Panc1 (cell line): ENCODE measurements at regions not wholly inside any gene's neighbourhood (a gene's known extent, or its start where the extent isn't known, plus 50 kb on each side); places are given as distances from the start of the nearest gene placed in this dataset.

Experiments
- ATAC-seq: fragments of 200-7000 bp; cut with Tn5 transposase; 2 replicates; pipeline ENCODE4 v1.9.1; 2020; ENCODE audit warnings: mild to moderate bottlenecking, moderate library complexity
- BruUV-seq: library from RNA; stranded (reverse); fragments of 400-500 nt; replicated peaks from 2 replicates; lab custom pipeline; 2021; lab: Mats Ljungman, UMichigan
- CTCF ChIA-PET: fragments of 300-600 bp; sonication (Branson Sonifier 250); formaldehyde crosslinking; loops from one replicate; lab custom pipeline; 2022; ENCODE audit warnings: antibody characterized with exemption; lab: Charles Lee
- POLR2A ChIA-PET: fragments of 300-600 bp; sonication (Branson Sonifier 250); formaldehyde crosslinking; loops from one replicate; lab custom pipeline; 2022; ENCODE audit warnings: antibody characterized with exemption; lab: Charles Lee
- DNase-seq: peaks from one replicate; pipeline ENCODE4 v3.0.0-alpha.2; 2010; ENCODE audit warnings: low read depth, low spot score
- H3K27ac ChIP-seq: 2 replicates; pipeline ENCODE4 v1.5.1; 2011; ENCODE audit warnings: mild to moderate bottlenecking, low read length, inconsistent platforms
- H3K27me3 ChIP-seq: fragments of 200-500 bp; sonication (Bioruptor generic); 2 replicates; pipeline ENCODE4 v1.6.0; 2014; ENCODE audit warnings: low read length, inconsistent platforms; ENCODE audit not compliant: control insufficient read depth, insufficient read depth
- H3K36me3 ChIP-seq: fragments of 200-500 bp; sonication (Bioruptor generic); 2 replicates; pipeline ENCODE4 v1.5.1; 2014; ENCODE audit warnings: inconsistent platforms, mild to moderate bottlenecking, low read length, moderate library complexity; ENCODE audit not compliant: control insufficient read depth, insufficient read depth
- H3K4me1 ChIP-seq: 2 replicates; pipeline ENCODE4 v1.5.1; 2011; ENCODE audit warnings: inconsistent platforms, mild to moderate bottlenecking, low read length, moderate library complexity; ENCODE audit not compliant: control insufficient read depth, insufficient read depth
- H3K4me3 ChIP-seq, 2 experiments: 2 replicates each; pipeline ENCODE4 v1.5.1; 2011 to 2012; ENCODE audit warnings: low read depth in 2 of 2, low read length in 2 of 2, mild to moderate bottlenecking in 2 of 2, inconsistent platforms in 1 of 2, moderate library complexity in 1 of 2
- H3K9me3 ChIP-seq: fragments of 200-500 bp; sonication (Bioruptor generic); 2 replicates; pipeline ENCODE4 v1.5.1; 2014; ENCODE audit warnings: low read depth, mild to moderate bottlenecking, inconsistent platforms, low read length, moderate library complexity; ENCODE audit not compliant: control insufficient read depth, insufficient read depth
- POLR2AphosphoS5 ChIP-seq: IDR thresholded peaks from 2 replicates; pipeline ENCODE4 v1.6.1; 2012; ENCODE audit warnings: mild to moderate bottlenecking, low read depth, low read length, moderate library complexity
- SIN3A ChIP-seq: IDR thresholded peaks from 2 replicates; pipeline ENCODE4 v1.6.1; 2012; ENCODE audit warnings: low read depth, mild to moderate bottlenecking, low read length, moderate library complexity, borderline replicate concordance; ENCODE audit not compliant: insufficient read depth
- TCF7L2 ChIP-seq: IDR thresholded peaks from 2 replicates; pipeline ENCODE4 v1.6.1; 2011; ENCODE audit warnings: mild to moderate bottlenecking, low read depth, low read length, inconsistent platforms
- in situ Hi-C: cut with HindIII; loops from 2 replicates; pipeline ENCODE4 v1.10.0; 2016; ENCODE audit warnings: low sequenced_read_pairs, low pct_unique_long_range_greater_than_20kb
- intact Hi-C: fragments of 100-400 bp; cut with micrococcal nuclease; formaldehyde crosslinking; loops from one replicate; pipeline ENCODE4 v1.10.0; 2022; ENCODE audit not compliant: unreplicated experiment
- TF ChIP-seq, protein P1 (sequence below): fragments of 450-650 bp; IDR thresholded peaks from 2 replicates; pipeline ENCODE4 v1.5.1; 2017; ENCODE audit warnings: mild to moderate bottlenecking
- TF ChIP-seq, protein P2 (sequence below), 2 experiments: IDR thresholded peaks; 2 replicates each; pipeline ENCODE4 v1.6.1; 2011 to 2012; ENCODE audit warnings: low read depth in 2 of 2, control low read depth in 1 of 2, low read length in 1 of 2, mild to moderate bottlenecking in 1 of 2, moderate library complexity in 1 of 2; ENCODE audit not compliant: insufficient read depth in 1 of 2

DNA sequence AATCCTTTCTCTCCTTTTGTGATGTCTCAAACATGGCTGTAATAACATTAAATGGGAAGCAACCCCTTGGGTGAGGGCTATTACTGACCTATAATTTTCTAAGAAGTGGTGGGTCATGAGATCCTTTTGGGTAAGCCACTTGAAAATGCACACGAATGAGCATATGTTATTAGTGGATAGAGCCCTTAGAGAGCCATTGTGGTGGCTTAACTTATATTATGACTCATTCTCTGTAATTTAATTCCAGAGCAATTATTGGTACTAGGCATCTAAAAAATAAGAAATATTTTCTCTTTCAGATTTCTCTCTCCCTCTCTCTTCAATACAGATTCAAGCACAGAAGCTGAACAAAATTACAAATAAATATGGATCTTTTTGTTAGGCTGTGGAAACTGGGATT, 1177.4 kb upstream of the PHF14 start:
- ChIA-PET POLR2A (no interaction called here), CTCF (no interaction called here)
- Histone ChIP-seq H3K36me3 (no peaks in the 10 kb centered on the region), H3K27ac (no peak overlapping the region), H3K9me3 (no peaks in the 10 kb centered on the region), H3K27me3 (no peaks in the 10 kb centered on the region), H3K4me1 (no peaks in the 10 kb centered on the region), H3K4me3 (no peak overlapping the region)
- intact Hi-C loops, result no loop called here
- BruUV-seq, result no TSS peak
- TF ChIP-seq POLR2AphosphoS5 (no peak), SIN3A (no peak), TCF7L2 (no peak)
- TF ChIP-seq, protein P1, sequence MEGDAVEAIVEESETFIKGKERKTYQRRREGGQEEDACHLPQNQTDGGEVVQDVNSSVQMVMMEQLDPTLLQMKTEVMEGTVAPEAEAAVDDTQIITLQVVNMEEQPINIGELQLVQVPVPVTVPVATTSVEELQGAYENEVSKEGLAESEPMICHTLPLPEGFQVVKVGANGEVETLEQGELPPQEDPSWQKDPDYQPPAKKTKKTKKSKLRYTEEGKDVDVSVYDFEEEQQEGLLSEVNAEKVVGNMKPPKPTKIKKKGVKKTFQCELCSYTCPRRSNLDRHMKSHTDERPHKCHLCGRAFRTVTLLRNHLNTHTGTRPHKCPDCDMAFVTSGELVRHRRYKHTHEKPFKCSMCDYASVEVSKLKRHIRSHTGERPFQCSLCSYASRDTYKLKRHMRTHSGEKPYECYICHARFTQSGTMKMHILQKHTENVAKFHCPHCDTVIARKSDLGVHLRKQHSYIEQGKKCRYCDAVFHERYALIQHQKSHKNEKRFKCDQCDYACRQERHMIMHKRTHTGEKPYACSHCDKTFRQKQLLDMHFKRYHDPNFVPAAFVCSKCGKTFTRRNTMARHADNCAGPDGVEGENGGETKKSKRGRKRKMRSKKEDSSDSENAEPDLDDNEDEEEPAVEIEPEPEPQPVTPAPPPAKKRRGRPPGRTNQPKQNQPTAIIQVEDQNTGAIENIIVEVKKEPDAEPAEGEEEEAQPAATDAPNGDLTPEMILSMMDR, result no peak
- TF ChIP-seq, protein P2, sequence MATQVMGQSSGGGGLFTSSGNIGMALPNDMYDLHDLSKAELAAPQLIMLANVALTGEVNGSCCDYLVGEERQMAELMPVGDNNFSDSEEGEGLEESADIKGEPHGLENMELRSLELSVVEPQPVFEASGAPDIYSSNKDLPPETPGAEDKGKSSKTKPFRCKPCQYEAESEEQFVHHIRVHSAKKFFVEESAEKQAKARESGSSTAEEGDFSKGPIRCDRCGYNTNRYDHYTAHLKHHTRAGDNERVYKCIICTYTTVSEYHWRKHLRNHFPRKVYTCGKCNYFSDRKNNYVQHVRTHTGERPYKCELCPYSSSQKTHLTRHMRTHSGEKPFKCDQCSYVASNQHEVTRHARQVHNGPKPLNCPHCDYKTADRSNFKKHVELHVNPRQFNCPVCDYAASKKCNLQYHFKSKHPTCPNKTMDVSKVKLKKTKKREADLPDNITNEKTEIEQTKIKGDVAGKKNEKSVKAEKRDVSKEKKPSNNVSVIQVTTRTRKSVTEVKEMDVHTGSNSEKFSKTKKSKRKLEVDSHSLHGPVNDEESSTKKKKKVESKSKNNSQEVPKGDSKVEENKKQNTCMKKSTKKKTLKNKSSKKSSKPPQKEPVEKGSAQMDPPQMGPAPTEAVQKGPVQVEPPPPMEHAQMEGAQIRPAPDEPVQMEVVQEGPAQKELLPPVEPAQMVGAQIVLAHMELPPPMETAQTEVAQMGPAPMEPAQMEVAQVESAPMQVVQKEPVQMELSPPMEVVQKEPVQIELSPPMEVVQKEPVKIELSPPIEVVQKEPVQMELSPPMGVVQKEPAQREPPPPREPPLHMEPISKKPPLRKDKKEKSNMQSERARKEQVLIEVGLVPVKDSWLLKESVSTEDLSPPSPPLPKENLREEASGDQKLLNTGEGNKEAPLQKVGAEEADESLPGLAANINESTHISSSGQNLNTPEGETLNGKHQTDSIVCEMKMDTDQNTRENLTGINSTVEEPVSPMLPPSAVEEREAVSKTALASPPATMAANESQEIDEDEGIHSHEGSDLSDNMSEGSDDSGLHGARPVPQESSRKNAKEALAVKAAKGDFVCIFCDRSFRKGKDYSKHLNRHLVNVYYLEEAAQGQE (IDR thresholded peaks at IDR 0.05; ENCODE audit: insufficient read depth in 1 of 2, low read depth in 2 of 2, low read length in 1 of 2), result no peak
- in situ Hi-C loops, result no loop called here
- DNase-seq (no peak), ATAC-seq (no peak)

DNA sequence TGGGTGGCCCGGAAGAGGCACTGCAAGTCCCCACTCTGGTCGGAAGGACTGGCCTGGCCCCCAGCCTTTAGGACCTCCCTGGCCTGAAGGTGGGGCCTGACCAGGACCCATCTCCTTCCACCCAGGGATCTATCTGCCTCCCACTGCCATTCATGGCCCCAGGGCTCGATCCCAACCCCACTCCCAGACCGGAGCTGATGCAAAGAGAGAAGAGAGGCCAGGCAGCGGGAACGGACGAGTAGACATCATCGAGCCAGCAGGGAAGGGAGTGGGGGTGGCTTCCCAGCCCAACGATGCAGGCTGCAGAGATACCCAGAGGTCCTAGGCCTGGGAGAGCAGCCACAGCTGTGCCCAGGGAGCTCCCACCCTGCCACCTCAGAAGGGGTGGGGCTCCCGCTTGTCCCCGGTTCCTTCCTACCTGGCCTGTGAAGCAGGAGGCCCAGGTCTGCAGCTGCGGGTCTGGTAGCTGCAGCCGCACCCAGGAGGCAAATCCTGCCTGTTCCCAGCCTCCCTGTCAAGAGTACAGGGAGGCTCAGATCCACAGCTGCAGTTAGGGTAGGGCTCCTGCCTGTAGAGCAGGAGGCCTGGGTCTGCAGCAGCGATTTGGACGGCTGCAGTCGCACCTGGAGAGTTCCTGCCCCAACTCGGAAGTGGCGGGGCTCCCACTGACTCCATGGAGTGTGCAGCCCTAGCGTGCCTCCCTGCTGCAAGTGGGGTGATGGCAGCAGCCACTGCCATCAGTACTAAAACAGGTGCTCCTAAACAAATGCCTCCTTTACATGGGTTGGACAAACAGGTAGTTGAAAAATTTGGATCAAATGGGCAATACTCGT, 1151.0 kb upstream of the PHF14 start:
- Histone ChIP-seq H3K27me3 (no peaks in the 10 kb centered on the region), H3K9me3 (no peaks in the 10 kb centered on the region), H3K36me3 (no peaks in the 10 kb centered on the region), H3K27ac (no peak overlapping the region), H3K4me3 (no peak overlapping the region), H3K4me1 (no peaks in the 10 kb centered on the region)
- ChIA-PET POLR2A (no interaction called here), CTCF (no interaction called here)
- in situ Hi-C loops (no loop called here), intact Hi-C loops (no loop called here)
- DNase-seq, result no peak
- no TSS peak for BruUV-seq
- ATAC-seq, result no peak
- TF ChIP-seq, protein P1, result no peak
- TF ChIP-seq, protein P2 (IDR thresholded peaks at IDR 0.05; ENCODE audit: insufficient read depth in 1 of 2, low read depth in 2 of 2, low read length in 1 of 2), result no peak
- TF ChIP-seq POLR2AphosphoS5 (no peak), SIN3A (no peak), TCF7L2 (no peak)
